ENCODE measurements at regions not wholly inside any gene's neighbourhood (a gene's known extent, or its start where the extent isn't known, plus 50 kb on each side); places are given as distances from the start of the nearest gene placed in this dataset.

GRCh38 chr15:79659691-79660090 is 227.6 kb downstream of the MINAR1 start:
- no peaks in the 10 kb centered on the region for H3K36me3 Mint-ChIP-seq (ENCODE audit: low read depth, unreplicated experiment)
- TF ChIP-seq, protein P1, sequence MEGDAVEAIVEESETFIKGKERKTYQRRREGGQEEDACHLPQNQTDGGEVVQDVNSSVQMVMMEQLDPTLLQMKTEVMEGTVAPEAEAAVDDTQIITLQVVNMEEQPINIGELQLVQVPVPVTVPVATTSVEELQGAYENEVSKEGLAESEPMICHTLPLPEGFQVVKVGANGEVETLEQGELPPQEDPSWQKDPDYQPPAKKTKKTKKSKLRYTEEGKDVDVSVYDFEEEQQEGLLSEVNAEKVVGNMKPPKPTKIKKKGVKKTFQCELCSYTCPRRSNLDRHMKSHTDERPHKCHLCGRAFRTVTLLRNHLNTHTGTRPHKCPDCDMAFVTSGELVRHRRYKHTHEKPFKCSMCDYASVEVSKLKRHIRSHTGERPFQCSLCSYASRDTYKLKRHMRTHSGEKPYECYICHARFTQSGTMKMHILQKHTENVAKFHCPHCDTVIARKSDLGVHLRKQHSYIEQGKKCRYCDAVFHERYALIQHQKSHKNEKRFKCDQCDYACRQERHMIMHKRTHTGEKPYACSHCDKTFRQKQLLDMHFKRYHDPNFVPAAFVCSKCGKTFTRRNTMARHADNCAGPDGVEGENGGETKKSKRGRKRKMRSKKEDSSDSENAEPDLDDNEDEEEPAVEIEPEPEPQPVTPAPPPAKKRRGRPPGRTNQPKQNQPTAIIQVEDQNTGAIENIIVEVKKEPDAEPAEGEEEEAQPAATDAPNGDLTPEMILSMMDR (IDR thresholded peaks at IDR 0.05; ENCODE audit: unreplicated experiment), result no peak
- no peak overlapping the region for H3K27ac Mint-ChIP-seq (ENCODE audit: unreplicated experiment)
- H3K9me3 Mint-ChIP-seq (ENCODE audit: unreplicated experiment), result no peaks in the 10 kb centered on the region
- H3K27me3 Mint-ChIP-seq (ENCODE audit: unreplicated experiment), result peaks cover under 1% of the 10 kb centered on the region
- peaks cover 3% of the 10 kb centered on the region for H3K4me1 Mint-ChIP-seq (ENCODE audit: unreplicated experiment)
- H3K4me3 Mint-ChIP-seq (ENCODE audit: unreplicated experiment), result no peak overlapping the region
- DNase-seq (ENCODE audit: low spot score), result no peak

GRCh38 chr15:79661411-79661810 is 229.3 kb downstream of the MINAR1 start:
- H3K27ac Mint-ChIP-seq (ENCODE audit: unreplicated experiment), result no peak overlapping the region
- H3K27me3 Mint-ChIP-seq (ENCODE audit: unreplicated experiment), result no peaks in the 10 kb centered on the region
- H3K36me3 Mint-ChIP-seq (ENCODE audit: low read depth, unreplicated experiment), result no peaks in the 10 kb centered on the region
- H3K4me1 Mint-ChIP-seq (ENCODE audit: unreplicated experiment), result peaks cover 3% of the 10 kb centered on the region
- no peaks in the 10 kb centered on the region for H3K9me3 Mint-ChIP-seq (ENCODE audit: unreplicated experiment)
- H3K4me3 Mint-ChIP-seq (ENCODE audit: unreplicated experiment), result no peak overlapping the region
- TF ChIP-seq, protein P1 (IDR thresholded peaks at IDR 0.05; ENCODE audit: unreplicated experiment), result no peak
- no peak for DNase-seq (ENCODE audit: low spot score)

DNA sequence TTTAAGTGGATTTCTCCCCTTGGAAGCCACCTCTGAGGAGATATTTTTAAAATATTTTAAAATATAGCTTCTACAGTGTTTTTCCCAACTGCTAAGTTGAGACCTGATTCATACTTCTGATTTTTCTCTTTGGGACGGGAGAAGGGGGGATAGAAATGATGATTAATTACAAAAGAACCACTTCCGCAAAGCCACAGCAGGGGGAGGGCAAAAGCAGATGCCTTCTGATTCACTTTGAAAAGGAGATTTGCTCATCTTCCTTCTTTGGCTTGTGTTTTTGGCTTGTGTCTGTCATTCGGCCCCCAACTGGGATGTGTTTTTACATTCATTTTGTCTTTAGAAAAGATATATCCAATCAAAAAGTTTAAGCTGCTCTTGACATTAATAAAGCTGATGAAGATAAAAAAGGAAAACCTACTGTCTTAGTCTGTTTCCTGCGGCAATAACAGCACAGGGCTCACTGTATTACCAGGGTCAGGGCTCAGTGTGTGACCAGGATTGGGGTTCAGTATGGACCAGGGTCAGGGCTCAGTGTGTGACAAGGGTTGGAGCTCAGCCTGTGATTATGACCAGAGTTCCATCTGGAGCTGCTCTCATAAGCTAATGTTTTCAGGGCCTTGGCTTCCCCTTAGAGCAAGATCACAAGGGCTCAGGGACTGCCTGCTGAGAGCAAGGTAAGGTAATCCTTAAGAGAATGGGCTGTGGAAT is 223.2 kb downstream of the MTHFS start:
- Mint-ChIP-seq H3K27ac (ENCODE audit: unreplicated experiment) (no peak overlapping the region), H3K36me3 (ENCODE audit: low read depth, unreplicated experiment) (no peaks in the 10 kb centered on the region), H3K4me1 (ENCODE audit: unreplicated experiment) (peaks cover 6% of the 10 kb centered on the region), H3K27me3 (ENCODE audit: unreplicated experiment) (peaks cover 7% of the 10 kb centered on the region), H3K9me3 (ENCODE audit: unreplicated experiment) (no peaks in the 10 kb centered on the region), H3K4me3 (ENCODE audit: unreplicated experiment) (no peak overlapping the region)
- TF ChIP-seq, protein P1 (IDR thresholded peaks at IDR 0.05; ENCODE audit: unreplicated experiment), result no peak
- DNase-seq (ENCODE audit: low spot score), result no peak

GRCh38 chr15:79674124-79674465 is 222.7 kb downstream of the MTHFS start:
- TF ChIP-seq, protein P1 (IDR thresholded peaks at IDR 0.05; ENCODE audit: unreplicated experiment), result no peak
- Mint-ChIP-seq H3K27ac (ENCODE audit: unreplicated experiment) (no peak overlapping the region), H3K27me3 (ENCODE audit: unreplicated experiment) (peaks cover 7% of the 10 kb centered on the region), H3K36me3 (ENCODE audit: low read depth, unreplicated experiment) (no peaks in the 10 kb centered on the region), H3K4me3 (ENCODE audit: unreplicated experiment) (no peak overlapping the region), H3K9me3 (ENCODE audit: unreplicated experiment) (no peaks in the 10 kb centered on the region), H3K4me1 (ENCODE audit: unreplicated experiment) (peaks cover 11% of the 10 kb centered on the region)
- DNase-seq (ENCODE audit: low spot score), result no peak

DNA sequence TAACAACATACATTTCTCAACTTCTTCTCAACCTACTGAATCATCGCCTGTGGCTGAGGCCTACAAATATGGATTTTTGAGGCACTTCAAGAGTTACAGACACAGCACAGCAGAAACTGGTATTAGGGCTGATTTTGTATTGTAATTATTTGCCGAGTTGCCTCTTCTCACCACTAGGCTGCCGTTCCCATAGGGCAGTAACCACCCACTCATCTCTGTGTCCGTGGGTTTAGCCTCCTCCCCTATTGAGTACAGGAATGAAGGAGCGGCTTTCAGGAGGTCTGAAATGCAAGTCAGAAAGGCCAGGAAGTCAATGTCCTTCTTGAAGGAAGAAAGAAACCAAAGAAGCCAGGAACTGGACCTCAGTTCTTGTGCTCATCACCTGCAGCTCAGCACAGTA is 220.8 kb downstream of the MTHFS start:
- DNase-seq (ENCODE audit: low spot score), result no peak
- Mint-ChIP-seq H3K9me3 (ENCODE audit: unreplicated experiment) (no peaks in the 10 kb centered on the region), H3K27ac (ENCODE audit: unreplicated experiment) (no peak overlapping the region), H3K4me3 (ENCODE audit: unreplicated experiment) (no peak overlapping the region), H3K4me1 (ENCODE audit: unreplicated experiment) (peaks cover 11% of the 10 kb centered on the region), H3K36me3 (ENCODE audit: low read depth, unreplicated experiment) (no peaks in the 10 kb centered on the region), H3K27me3 (ENCODE audit: unreplicated experiment) (peaks cover 7% of the 10 kb centered on the region)
- TF ChIP-seq, protein P1 (IDR thresholded peaks at IDR 0.05; ENCODE audit: unreplicated experiment), result peak; percentile 26

Measured in endothelial cell (in vitro differentiated cells).